Fibroblast of lung (primary cell): ENCODE measurements at regions not wholly inside any gene's neighbourhood (a gene's known extent, or its start where the extent isn't known, plus 50 kb on each side); places are given as distances from the start of the nearest gene placed in this dataset.

ENCODE experiments used
- DNase-seq, 2 donors: peaks; one replicate each; pipeline versions ENCODE4 v3.0.0 to v3.0.0-alpha.2; 2010; ENCODE audit warnings: low read depth in 2 of 2
- H2AFZ ChIP-seq: 2 replicates; pipeline ENCODE4 v1.5.1; 2012; ENCODE audit warnings: low read length, control low read depth, inconsistent platforms
- H3K27ac ChIP-seq: 2 replicates; pipeline ENCODE4 v1.5.1; 2011; ENCODE audit warnings: low read length, control low read depth; ENCODE audit not compliant: insufficient read depth
- H3K27me3 ChIP-seq: 2 replicates; pipeline ENCODE4 v1.5.1; 2011; ENCODE audit warnings: mild to moderate bottlenecking, low read length; ENCODE audit not compliant: control insufficient read depth, insufficient read depth
- H3K36me3 ChIP-seq: 2 replicates; pipeline ENCODE4 v1.5.1; 2011; ENCODE audit warnings: low read length; ENCODE audit not compliant: control insufficient read depth, insufficient read depth
- H3K4me1 ChIP-seq: 2 replicates; pipeline ENCODE4 v1.5.1; 2011; ENCODE audit warnings: low read length; ENCODE audit not compliant: control insufficient read depth, insufficient read depth; ENCODE audit errors: extremely low read depth
- H3K4me2 ChIP-seq: 2 replicates; pipeline ENCODE4 v1.5.1; 2011; ENCODE audit warnings: low read length, control low read depth; ENCODE audit not compliant: insufficient read depth; ENCODE audit errors: extremely low read depth
- H3K4me3 ChIP-seq, 4 experiments: fragments of 200-600 bp in 1 of 4; sonication (generic) in 1 of 4; replicated peaks in 1 of 4; 2 replicates each; pipeline ENCODE4 v1.5.1; 2011 to 2016; ENCODE audit warnings: low read length in 4 of 4, low read depth in 3 of 4, mild to moderate bottlenecking in 3 of 4, control low read depth in 2 of 4, inconsistent platforms in 1 of 4, mixed read lengths in 1 of 4; ENCODE audit not compliant: insufficient read depth in 1 of 4; ENCODE audit errors: control extremely low read depth in 1 of 4
- H3K79me2 ChIP-seq: 2 replicates; pipeline ENCODE4 v1.5.1; 2012; ENCODE audit warnings: mild to moderate bottlenecking, low read length, inconsistent platforms; ENCODE audit not compliant: control insufficient read depth, insufficient read depth
- H3K9ac ChIP-seq: 2 replicates; pipeline ENCODE4 v1.5.1; 2011; ENCODE audit warnings: mild to moderate bottlenecking, low read length, control low read depth; ENCODE audit not compliant: insufficient read depth
- H3K9me3 ChIP-seq: 2 replicates; pipeline ENCODE4 v1.5.1; 2012; ENCODE audit warnings: low read depth, low read length; ENCODE audit not compliant: control insufficient read depth, insufficient read depth
- H4K20me1 ChIP-seq: 2 replicates; pipeline ENCODE4 v1.5.1; 2011; ENCODE audit warnings: low read length; ENCODE audit not compliant: control insufficient read depth, insufficient read depth; ENCODE audit errors: extremely low read depth
- EZH2 ChIP-seq: IDR thresholded peaks from 2 replicates; pipeline ENCODE4 v1.5.1; 2012; ENCODE audit warnings: low read length, control low read depth, mild to moderate bottlenecking; ENCODE audit errors: missing control alignments
- TF ChIP-seq, protein P1 (sequence below), 2 donors: IDR thresholded peaks in 1 of 2; conservative IDR thresholded peaks in 1 of 2; 1 replicate in 1 of 2; 2 replicates in 1 of 2; pipeline ENCODE4 v1.5.1; 2011 to 2012; ENCODE audit warnings: low read length in 2 of 2, control low read depth in 1 of 2, inconsistent platforms in 1 of 2, low read depth in 1 of 2, mild to moderate bottlenecking in 1 of 2

DNA sequence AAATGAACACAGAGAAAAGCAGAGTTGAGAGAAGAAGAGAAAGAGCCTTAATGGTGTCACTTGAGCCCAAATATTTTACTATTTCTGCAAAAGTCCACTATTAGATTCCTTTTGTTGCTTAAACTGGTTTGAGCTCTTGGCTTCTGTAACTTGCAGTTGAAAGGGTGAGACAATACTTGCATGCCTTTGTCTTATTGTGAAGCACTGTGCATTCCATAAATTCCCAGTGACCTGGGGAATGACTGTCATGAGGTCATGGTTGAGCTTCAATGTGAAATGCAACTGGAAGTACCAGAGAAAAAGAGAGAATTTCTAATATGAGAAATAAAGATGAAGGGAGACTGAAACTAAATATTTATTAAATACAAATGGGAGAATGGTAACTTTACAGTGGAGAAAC, 310.9 kb downstream of the TDRD3 start:
- DNase-seq = no peak
- no peaks in the 10 kb centered on the region for H3K79me2 ChIP-seq
- TF ChIP-seq EZH2 = no peak
- TF ChIP-seq, protein P1, sequence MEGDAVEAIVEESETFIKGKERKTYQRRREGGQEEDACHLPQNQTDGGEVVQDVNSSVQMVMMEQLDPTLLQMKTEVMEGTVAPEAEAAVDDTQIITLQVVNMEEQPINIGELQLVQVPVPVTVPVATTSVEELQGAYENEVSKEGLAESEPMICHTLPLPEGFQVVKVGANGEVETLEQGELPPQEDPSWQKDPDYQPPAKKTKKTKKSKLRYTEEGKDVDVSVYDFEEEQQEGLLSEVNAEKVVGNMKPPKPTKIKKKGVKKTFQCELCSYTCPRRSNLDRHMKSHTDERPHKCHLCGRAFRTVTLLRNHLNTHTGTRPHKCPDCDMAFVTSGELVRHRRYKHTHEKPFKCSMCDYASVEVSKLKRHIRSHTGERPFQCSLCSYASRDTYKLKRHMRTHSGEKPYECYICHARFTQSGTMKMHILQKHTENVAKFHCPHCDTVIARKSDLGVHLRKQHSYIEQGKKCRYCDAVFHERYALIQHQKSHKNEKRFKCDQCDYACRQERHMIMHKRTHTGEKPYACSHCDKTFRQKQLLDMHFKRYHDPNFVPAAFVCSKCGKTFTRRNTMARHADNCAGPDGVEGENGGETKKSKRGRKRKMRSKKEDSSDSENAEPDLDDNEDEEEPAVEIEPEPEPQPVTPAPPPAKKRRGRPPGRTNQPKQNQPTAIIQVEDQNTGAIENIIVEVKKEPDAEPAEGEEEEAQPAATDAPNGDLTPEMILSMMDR (conservative IDR thresholded peaks at IDR 0.05 in 1 of 2, IDR thresholded peaks at IDR 0.05 in 1 of 2; ENCODE audit: low read depth in 1 of 2, low read length in 2 of 2) = no peak
- no peak overlapping the region for H3K4me3 ChIP-seq
- no peaks in the 10 kb centered on the region for H3K9me3 ChIP-seq
- H3K4me1 ChIP-seq = no peaks in the 10 kb centered on the region
- no peak overlapping the region for H3K27ac ChIP-seq
- no peak overlapping the region for H2AFZ ChIP-seq
- no peak overlapping the region for H3K4me2 ChIP-seq
- H3K36me3 ChIP-seq = no peaks in the 10 kb centered on the region
- no peaks in the 10 kb centered on the region for H4K20me1 ChIP-seq
- no peaks in the 10 kb centered on the region for H3K27me3 ChIP-seq
- no peak overlapping the region for H3K9ac ChIP-seq

DNA sequence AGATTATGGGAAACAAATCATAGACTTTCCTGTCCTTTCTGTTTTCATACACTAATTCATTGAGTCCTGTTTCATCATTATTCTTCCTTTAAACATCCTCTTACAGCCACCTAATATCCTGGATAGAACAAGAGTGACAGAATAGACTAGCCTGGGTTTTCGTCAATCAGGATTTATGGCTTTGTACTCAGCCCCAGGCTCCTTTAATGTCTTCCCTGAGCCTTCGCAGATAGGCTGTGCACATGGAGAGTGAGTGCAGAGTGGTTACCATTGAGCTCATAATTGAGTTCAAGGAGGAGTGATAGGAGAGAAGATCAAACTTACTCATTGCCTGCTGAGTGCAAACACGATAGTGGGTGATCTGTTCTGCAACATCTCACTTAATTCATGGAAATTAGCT, 304.9 kb downstream of the TDRD3 start:
- Histone ChIP-seq H2AFZ (no peak overlapping the region), H3K9me3 (no peaks in the 10 kb centered on the region), H3K27me3 (no peaks in the 10 kb centered on the region), H3K4me2 (no peak overlapping the region), H4K20me1 (no peaks in the 10 kb centered on the region), H3K36me3 (no peaks in the 10 kb centered on the region), H3K79me2 (no peaks in the 10 kb centered on the region), H3K9ac (no peak overlapping the region), H3K4me1 (no peaks in the 10 kb centered on the region), H3K4me3 (no peak overlapping the region), H3K27ac (no peak overlapping the region)
- DNase-seq = no peak
- TF ChIP-seq, protein P1 (conservative IDR thresholded peaks at IDR 0.05 in 1 of 2, IDR thresholded peaks at IDR 0.05 in 1 of 2; ENCODE audit: low read depth in 1 of 2, low read length in 2 of 2) = no peak
- no peak for TF ChIP-seq EZH2

DNA sequence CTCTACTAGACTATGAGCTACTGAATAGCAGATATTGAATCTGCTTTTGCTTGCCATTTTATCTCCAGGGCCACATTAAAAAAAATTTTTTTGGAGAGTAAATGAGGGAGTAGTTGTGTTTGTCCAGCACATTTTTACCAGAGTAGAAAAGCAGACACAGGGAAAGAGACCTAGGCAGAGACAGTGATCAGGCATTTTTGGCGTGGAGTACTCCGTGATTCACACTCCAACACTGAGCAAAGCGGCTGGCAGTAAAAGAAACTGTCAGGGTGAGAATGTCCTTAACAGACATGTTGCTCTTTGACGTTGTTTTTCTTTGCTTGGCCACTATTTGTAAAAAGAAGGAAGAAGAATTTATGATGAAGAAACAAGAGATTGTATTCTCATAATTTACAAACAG, 304.0 kb downstream of the TDRD3 start:
- no peak for DNase-seq
- no peak overlapping the region for H2AFZ ChIP-seq
- TF ChIP-seq, protein P1 (conservative IDR thresholded peaks at IDR 0.05 in 1 of 2, IDR thresholded peaks at IDR 0.05 in 1 of 2; ENCODE audit: low read depth in 1 of 2, low read length in 2 of 2) = no peak
- TF ChIP-seq EZH2 = no peak
- H4K20me1 ChIP-seq = no peaks in the 10 kb centered on the region
- H3K36me3 ChIP-seq = no peaks in the 10 kb centered on the region
- no peaks in the 10 kb centered on the region for H3K9me3 ChIP-seq
- H3K9ac ChIP-seq = no peak overlapping the region
- no peak overlapping the region for H3K4me2 ChIP-seq
- no peaks in the 10 kb centered on the region for H3K4me1 ChIP-seq
- no peak overlapping the region for H3K4me3 ChIP-seq
- no peaks in the 10 kb centered on the region for H3K79me2 ChIP-seq
- H3K27ac ChIP-seq = no peak overlapping the region
- no peaks in the 10 kb centered on the region for H3K27me3 ChIP-seq
